ENCODE measurements at regions not wholly inside any gene's neighbourhood (a gene's known extent, or its start where the extent isn't known, plus 50 kb on each side); places are given as distances from the start of the nearest gene placed in this dataset.

GRCh38 chr7:32257621-32258020 is 187.4 kb upstream of the PDE1C start:
- H3K4me1 ChIP-seq (ENCODE audit: low read length) = peaks cover 11% of the 10 kb centered on the region
- no peaks in the 10 kb centered on the region for H3K36me3 ChIP-seq (ENCODE audit: insufficient read depth, low read length)
- H3K27me3 ChIP-seq (ENCODE audit: low read length) = no peaks in the 10 kb centered on the region
- H3K9ac ChIP-seq (ENCODE audit: low read length) = no peak overlapping the region
- no peak overlapping the region for H3K4me3 ChIP-seq (ENCODE audit: low read length)
- no peaks in the 10 kb centered on the region for H3K9me3 ChIP-seq (ENCODE audit: low read length)
- H3K27ac ChIP-seq (ENCODE audit: low read length) = no peak overlapping the region
- no peak overlapping the region for H3K4me2 ChIP-seq (ENCODE audit: low read depth, low read length, poor library complexity, severe bottlenecking)
- H4K20me1 ChIP-seq (ENCODE audit: insufficient read depth, low read depth, low read length) = no peaks in the 10 kb centered on the region
- H2AFZ ChIP-seq (ENCODE audit: low read length) = no peak overlapping the region
- H3K79me2 ChIP-seq (ENCODE audit: low read length) = no peaks in the 10 kb centered on the region
- H3K9me2 ChIP-seq (replicated peaks; ENCODE audit: insufficient read depth, low read length) = no peaks in the 10 kb centered on the region
- DNase-seq = peak; percentile 16

- DNase-seq = no peak
- no peaks in the 10 kb centered on the region for H3K36me3 ChIP-seq (ENCODE audit: insufficient read depth, low read length)
- no peak overlapping the region for H3K4me3 ChIP-seq (ENCODE audit: low read length)
- no peaks in the 10 kb centered on the region for H3K9me3 ChIP-seq (ENCODE audit: low read length)
- H2AFZ ChIP-seq (ENCODE audit: low read length) = no peak overlapping the region
- H3K27ac ChIP-seq (ENCODE audit: low read length) = no peak overlapping the region
- H3K27me3 ChIP-seq (ENCODE audit: low read length) = no peaks in the 10 kb centered on the region
- H3K4me2 ChIP-seq (ENCODE audit: low read depth, low read length, poor library complexity, severe bottlenecking) = no peak overlapping the region
- H3K9ac ChIP-seq (ENCODE audit: low read length) = no peak overlapping the region
- peaks cover 11% of the 10 kb centered on the region for H3K4me1 ChIP-seq (ENCODE audit: low read length)
- H3K79me2 ChIP-seq (ENCODE audit: low read length) = no peaks in the 10 kb centered on the region
- no peaks in the 10 kb centered on the region for H3K9me2 ChIP-seq (replicated peaks; ENCODE audit: insufficient read depth, low read length)
- H4K20me1 ChIP-seq (ENCODE audit: insufficient read depth, low read depth, low read length) = no peaks in the 10 kb centered on the region
These were observed 186.6 kb upstream of the PDE1C start for GRCh38 chr7:32256811-32257210.

- Histone ChIP-seq H3K27ac (ENCODE audit: low read length) (no peak overlapping the region), H4K20me1 (ENCODE audit: insufficient read depth, low read depth, low read length) (no peaks in the 10 kb centered on the region), H3K4me1 (ENCODE audit: low read length) (peaks cover 11% of the 10 kb centered on the region), H2AFZ (ENCODE audit: low read length) (no peak overlapping the region), H3K36me3 (ENCODE audit: insufficient read depth, low read length) (no peaks in the 10 kb centered on the region), H3K9me2 (replicated peaks; ENCODE audit: insufficient read depth, low read length) (no peaks in the 10 kb centered on the region), H3K79me2 (ENCODE audit: low read length) (no peaks in the 10 kb centered on the region), H3K27me3 (ENCODE audit: low read length) (no peaks in the 10 kb centered on the region), H3K9ac (ENCODE audit: low read length) (no peak overlapping the region), H3K4me3 (ENCODE audit: low read length) (no peak overlapping the region), H3K4me2 (ENCODE audit: low read depth, low read length, poor library complexity, severe bottlenecking) (no peak overlapping the region), H3K9me3 (ENCODE audit: low read length) (no peaks in the 10 kb centered on the region)
- peak; percentile 15 for DNase-seq
These were observed 186.2 kb upstream of the PDE1C start for GRCh38 chr7:32256376-32256775.

- Histone ChIP-seq H3K4me1 (ENCODE audit: low read length) (peaks cover 11% of the 10 kb centered on the region), H2AFZ (ENCODE audit: low read length) (no peak overlapping the region), H3K9ac (ENCODE audit: low read length) (no peak overlapping the region), H3K9me3 (ENCODE audit: low read length) (no peaks in the 10 kb centered on the region), H3K79me2 (ENCODE audit: low read length) (no peaks in the 10 kb centered on the region), H3K36me3 (ENCODE audit: insufficient read depth, low read length) (no peaks in the 10 kb centered on the region), H4K20me1 (ENCODE audit: insufficient read depth, low read depth, low read length) (no peaks in the 10 kb centered on the region), H3K9me2 (replicated peaks; ENCODE audit: insufficient read depth, low read length) (no peaks in the 10 kb centered on the region), H3K4me3 (ENCODE audit: low read length) (no peak overlapping the region), H3K27ac (ENCODE audit: low read length) (no peak overlapping the region), H3K27me3 (ENCODE audit: low read length) (no peaks in the 10 kb centered on the region), H3K4me2 (ENCODE audit: low read depth, low read length, poor library complexity, severe bottlenecking) (peak overlapping the region; percentile 19)
- peak; percentile 57 for DNase-seq
These were observed 184.8 kb upstream of the PDE1C start for GRCh38 chr7:32255036-32255435.

- H3K27ac ChIP-seq (ENCODE audit: low read length) = no peak overlapping the region
These were observed 183.1 kb upstream of the PDE1C start for GRCh38 chr7:32253299-32253698.

GRCh38 chr7:32251659-32252058 is 181.5 kb upstream of the PDE1C start:
- H3K9me3 ChIP-seq (ENCODE audit: low read length) = no peaks in the 10 kb centered on the region
- no peak for DNase-seq
- no peak overlapping the region for H3K27ac ChIP-seq (ENCODE audit: low read length)
- no peaks in the 10 kb centered on the region for H3K79me2 ChIP-seq (ENCODE audit: low read length)
- H3K27me3 ChIP-seq (ENCODE audit: low read length) = no peaks in the 10 kb centered on the region
- H3K9me2 ChIP-seq (replicated peaks; ENCODE audit: insufficient read depth, low read length) = no peaks in the 10 kb centered on the region
- no peak overlapping the region for H3K9ac ChIP-seq (ENCODE audit: low read length)
- no peaks in the 10 kb centered on the region for H4K20me1 ChIP-seq (ENCODE audit: insufficient read depth, low read depth, low read length)
- no peak overlapping the region for H3K4me2 ChIP-seq (ENCODE audit: low read depth, low read length, poor library complexity, severe bottlenecking)
- H3K36me3 ChIP-seq (ENCODE audit: insufficient read depth, low read length) = no peaks in the 10 kb centered on the region
- no peak overlapping the region for H3K4me3 ChIP-seq (ENCODE audit: low read length)
- peaks cover 11% of the 10 kb centered on the region for H3K4me1 ChIP-seq (ENCODE audit: low read length)
- H2AFZ ChIP-seq (ENCODE audit: low read length) = no peak overlapping the region

More at GRCh38 chr7:32253299-32253698, 183.1 kb upstream of the PDE1C start:
- H3K36me3 ChIP-seq (ENCODE audit: insufficient read depth, low read length) = no peaks in the 10 kb centered on the region
- H3K4me3 ChIP-seq (ENCODE audit: low read length) = no peak overlapping the region
- H3K79me2 ChIP-seq (ENCODE audit: low read length) = no peaks in the 10 kb centered on the region
- DNase-seq = no peak
- no peaks in the 10 kb centered on the region for H4K20me1 ChIP-seq (ENCODE audit: insufficient read depth, low read depth, low read length)
- no peak overlapping the region for H2AFZ ChIP-seq (ENCODE audit: low read length)
- no peak overlapping the region for H3K9ac ChIP-seq (ENCODE audit: low read length)
- no peaks in the 10 kb centered on the region for H3K9me3 ChIP-seq (ENCODE audit: low read length)
- H3K27me3 ChIP-seq (ENCODE audit: low read length) = no peaks in the 10 kb centered on the region
- H3K9me2 ChIP-seq (replicated peaks; ENCODE audit: insufficient read depth, low read length) = no peaks in the 10 kb centered on the region
- peaks cover 11% of the 10 kb centered on the region for H3K4me1 ChIP-seq (ENCODE audit: low read length)
- H3K4me2 ChIP-seq (ENCODE audit: low read depth, low read length, poor library complexity, severe bottlenecking) = no peak overlapping the region

- Histone ChIP-seq H3K9ac (ENCODE audit: low read length) (no peak overlapping the region), H3K79me2 (ENCODE audit: low read length) (no peaks in the 10 kb centered on the region), H3K36me3 (ENCODE audit: insufficient read depth, low read length) (no peaks in the 10 kb centered on the region), H2AFZ (ENCODE audit: low read length) (no peak overlapping the region), H3K27ac (ENCODE audit: low read length) (no peak overlapping the region), H3K9me3 (ENCODE audit: low read length) (no peaks in the 10 kb centered on the region), H4K20me1 (ENCODE audit: insufficient read depth, low read depth, low read length) (no peaks in the 10 kb centered on the region), H3K4me1 (ENCODE audit: low read length) (peaks cover 10% of the 10 kb centered on the region), H3K27me3 (ENCODE audit: low read length) (no peaks in the 10 kb centered on the region), H3K4me2 (ENCODE audit: low read depth, low read length, poor library complexity, severe bottlenecking) (no peak overlapping the region), H3K4me3 (ENCODE audit: low read length) (no peak overlapping the region), H3K9me2 (replicated peaks; ENCODE audit: insufficient read depth, low read length) (no peaks in the 10 kb centered on the region)
- DNase-seq = no peak
These were observed 180.5 kb upstream of the PDE1C start for GRCh38 chr7:32250471-32251260.

GRCh38 chr7:32250003-32250402 is 179.8 kb upstream of the PDE1C start:
- Histone ChIP-seq H3K27ac (ENCODE audit: low read length) (no peak overlapping the region), H3K36me3 (ENCODE audit: insufficient read depth, low read length) (no peaks in the 10 kb centered on the region), H3K9me3 (ENCODE audit: low read length) (no peaks in the 10 kb centered on the region), H3K4me3 (ENCODE audit: low read length) (no peak overlapping the region), H3K4me1 (ENCODE audit: low read length) (peaks cover 3% of the 10 kb centered on the region), H3K4me2 (ENCODE audit: low read depth, low read length, poor library complexity, severe bottlenecking) (no peak overlapping the region), H3K79me2 (ENCODE audit: low read length) (no peaks in the 10 kb centered on the region), H3K27me3 (ENCODE audit: low read length) (no peaks in the 10 kb centered on the region), H4K20me1 (ENCODE audit: insufficient read depth, low read depth, low read length) (no peaks in the 10 kb centered on the region), H2AFZ (ENCODE audit: low read length) (no peak overlapping the region), H3K9me2 (replicated peaks; ENCODE audit: insufficient read depth, low read length) (no peaks in the 10 kb centered on the region), H3K9ac (ENCODE audit: low read length) (no peak overlapping the region)
- DNase-seq = no peak

Data from Karpas-422 (cell line).